Vagina (tissue), 2 donors: ENCODE measurements at regions not wholly inside any gene's neighbourhood (a gene's known extent, or its start where the extent isn't known, plus 50 kb on each side); places are given as distances from the start of the nearest gene placed in this dataset.
"Not testable (repeated sequence)": the region's sequence is repeated elsewhere in the genome, so short reads cannot be mapped to it uniquely, and the experiment has no call there.

Experiments
- DNase-seq, 2 donors: peaks; one replicate each; pipeline ENCODE4 v3.0.0-alpha.2; 2017; ENCODE audit errors: extremely low spot score in 2 of 2
- H3K27ac ChIP-seq: fragments of 200-600 bp; sonication (generic); one replicate; pipeline ENCODE4 v1.5.1; 2019
- H3K27me3 ChIP-seq: fragments of 200-600 bp; sonication (generic); one replicate; pipeline ENCODE4 v1.5.1; 2019
- H3K36me3 ChIP-seq, 2 donors: fragments of 200-600 bp; sonication (generic); one replicate each; pipeline ENCODE4 v1.5.1; 2017 to 2019
- H3K4me1 ChIP-seq: fragments of 200-600 bp; sonication (generic); one replicate; pipeline ENCODE4 v1.5.1; 2019
- H3K4me3 ChIP-seq, 2 donors: fragments of 200-600 bp; sonication (generic); 1 replicate in 1 of 2; 2 replicates in 1 of 2; pipeline ENCODE4 v1.5.1; 2016 to 2019
- H3K9me3 ChIP-seq: fragments of 200-600 bp; sonication (generic); one replicate; pipeline ENCODE4 v1.5.1; 2019
- CTCF ChIP-seq, 3 experiments: fragments of 450-650 bp in 2 of 3; fragments of 200-600 bp in 1 of 3; sonication (generic) in 1 of 3; IDR thresholded peaks; one replicate each; pipeline ENCODE4 v1.5.1; 2017 to 2019; ENCODE audit warnings: antibody characterized with exemption in 3 of 3, mild to moderate bottlenecking in 2 of 3, moderate library complexity in 2 of 3
- POLR2A ChIP-seq, 2 donors: fragments of 450-650 bp; IDR thresholded peaks; one replicate each; pipeline ENCODE4 v1.6.1; 2017; ENCODE audit warnings: antibody characterized with exemption in 2 of 2, mild to moderate bottlenecking in 2 of 2, moderate library complexity in 2 of 2
- POLR2AphosphoS5 ChIP-seq, 2 donors: sonication (generic); formaldehyde crosslinking; IDR thresholded peaks; one replicate each; pipeline ENCODE4 v1.9.0; 2017; ENCODE audit warnings: antibody characterized with exemption in 2 of 2, mild to moderate bottlenecking in 2 of 2, low read depth in 1 of 2; ENCODE audit not compliant: insufficient read depth in 1 of 2
- intact Hi-C: fragments of 100-400 bp; cut with DNase I; formaldehyde crosslinking; loops from one replicate; pipeline ENCODE4 v1.15.1; 2023

- H3K4me3 ChIP-seq, H3K36me3 ChIP-seq, H3K4me1 ChIP-seq, H3K9me3 ChIP-seq, H3K27ac ChIP-seq, intact Hi-C loops, DNase-seq, H3K27me3 ChIP-seq: not testable (repeated sequence)
Measured at GRCh38 chr1:83142802-83143201, 856.1 kb downstream of the TTLL7 start.

GRCh38 chr1:83135524-83136157 lies 863.3 kb downstream of the TTLL7 start:
- H3K4me3 ChIP-seq, H3K36me3 ChIP-seq, H3K27ac ChIP-seq, DNase-seq, H3K27me3 ChIP-seq, H3K9me3 ChIP-seq, intact Hi-C loops, H3K4me1 ChIP-seq: not testable (repeated sequence)

GRCh38 chr1:83134322-83135014 lies 864.5 kb downstream of the TTLL7 start:
- H3K36me3 ChIP-seq, H3K4me1 ChIP-seq, DNase-seq, intact Hi-C loops, H3K27ac ChIP-seq, H3K27me3 ChIP-seq, H3K9me3 ChIP-seq, H3K4me3 ChIP-seq: not testable (repeated sequence)

GRCh38 chr1:83131692-83131955 lies 867.3 kb downstream of the TTLL7 start:
- intact Hi-C loops = no loop called here
- H3K27ac ChIP-seq = no peak overlapping the region
- no peaks in the 10 kb centered on the region for H3K4me1 ChIP-seq
- no peak overlapping the region for H3K4me3 ChIP-seq
- DNase-seq = no peak
- no peaks in the 10 kb centered on the region for H3K9me3 ChIP-seq
- no peaks in the 10 kb centered on the region for H3K27me3 ChIP-seq
- no peaks in the 10 kb centered on the region for H3K36me3 ChIP-seq
- TF ChIP-seq POLR2AphosphoS5 (IDR thresholded peaks at IDR 0.05; ENCODE audit: insufficient read depth in 1 of 2, low read depth in 1 of 2) (no peak), CTCF (IDR thresholded peaks at IDR 0.05) (no peak), POLR2A (IDR thresholded peaks at IDR 0.05) (no peak)

GRCh38 chr1:83130886-83131691 lies 867.8 kb downstream of the TTLL7 start:
- no peak for DNase-seq
- H3K4me3 ChIP-seq = no peak overlapping the region
- H3K27me3 ChIP-seq = no peaks in the 10 kb centered on the region
- no peaks in the 10 kb centered on the region for H3K4me1 ChIP-seq
- H3K36me3 ChIP-seq = no peaks in the 10 kb centered on the region
- intact Hi-C loops = no loop called here
- TF ChIP-seq POLR2A (IDR thresholded peaks at IDR 0.05) (no peak), CTCF (IDR thresholded peaks at IDR 0.05) (no peak), POLR2AphosphoS5 (IDR thresholded peaks at IDR 0.05; ENCODE audit: insufficient read depth in 1 of 2, low read depth in 1 of 2) (no peak)
- no peaks in the 10 kb centered on the region for H3K9me3 ChIP-seq
- no peak overlapping the region for H3K27ac ChIP-seq

- no peak overlapping the region for H3K27ac ChIP-seq
- H3K36me3 ChIP-seq = no peaks in the 10 kb centered on the region
- TF ChIP-seq POLR2A (IDR thresholded peaks at IDR 0.05) (no peak), POLR2AphosphoS5 (IDR thresholded peaks at IDR 0.05; ENCODE audit: insufficient read depth in 1 of 2, low read depth in 1 of 2) (no peak), CTCF (IDR thresholded peaks at IDR 0.05) (no peak)
- H3K4me1 ChIP-seq = no peaks in the 10 kb centered on the region
- intact Hi-C loops = no loop called here
- no peaks in the 10 kb centered on the region for H3K27me3 ChIP-seq
- DNase-seq = no peak
- no peaks in the 10 kb centered on the region for H3K9me3 ChIP-seq
- H3K4me3 ChIP-seq = no peak overlapping the region
Measured at GRCh38 chr1:83129107-83129506, 869.8 kb downstream of the TTLL7 start.
